ENCODE measurements at regions not wholly inside any gene's neighbourhood (a gene's known extent, or its start where the extent isn't known, plus 50 kb on each side); places are given as distances from the start of the nearest gene placed in this dataset.

DNA sequence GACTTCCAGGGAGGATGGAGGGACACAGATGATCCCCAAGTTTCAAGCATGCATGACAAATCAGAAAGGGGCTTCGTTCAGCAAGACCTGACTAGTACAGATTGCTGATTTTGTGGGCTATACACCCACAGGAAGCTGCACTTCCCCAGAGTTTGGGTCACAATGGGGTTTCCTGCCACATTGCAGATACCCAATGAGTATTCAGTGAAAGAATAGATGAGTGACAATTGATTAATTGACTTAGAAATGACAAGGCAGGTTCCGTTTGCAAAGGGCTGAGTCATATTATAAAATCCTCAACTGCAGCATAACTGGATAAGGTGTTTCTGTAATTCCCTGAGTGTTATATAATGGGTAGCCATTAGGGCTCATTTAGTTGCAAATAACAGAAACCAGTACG, 146.6 kb upstream of the TBL1X start:
- no peak for DNase-seq

DNA sequence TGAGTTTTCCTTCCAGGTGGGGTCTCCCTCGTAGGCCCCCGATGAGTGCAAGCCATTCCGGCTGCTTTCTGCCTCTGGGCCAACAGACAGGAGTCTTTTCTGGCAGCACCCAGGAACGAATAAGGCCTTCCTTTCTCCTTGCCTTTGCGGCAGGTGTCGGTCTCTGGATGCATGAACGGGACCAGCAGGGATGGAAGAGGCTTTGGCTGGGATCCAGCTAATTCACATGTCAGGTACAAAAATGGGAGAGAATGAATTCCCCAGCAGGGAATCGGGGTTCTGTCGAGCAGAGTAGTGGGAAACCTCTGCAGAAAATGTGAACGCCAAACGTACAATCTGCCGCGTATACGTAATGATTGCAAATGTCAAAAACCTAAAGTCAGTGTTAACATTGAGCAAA, 146.1 kb upstream of the TBL1X start:
- DNase-seq: no peak

DNA sequence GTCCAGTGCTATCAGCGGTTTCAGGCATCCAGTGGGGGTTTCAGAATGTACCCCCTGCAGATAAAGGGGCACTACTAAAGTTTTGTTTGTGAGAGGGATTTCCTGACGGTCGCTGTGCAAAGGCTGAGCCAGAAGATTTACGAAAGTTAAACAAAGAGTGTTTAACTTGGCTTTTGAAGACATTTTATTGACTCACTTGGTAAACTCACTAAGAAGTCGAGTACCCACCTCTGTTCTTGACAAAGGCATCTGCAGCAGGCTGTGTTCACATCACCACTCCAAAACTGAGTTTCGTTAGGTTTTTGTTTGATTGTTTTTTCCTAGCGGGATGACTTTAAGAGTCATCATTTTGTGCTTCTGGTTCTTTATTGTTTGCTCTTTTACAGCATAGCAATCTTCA, 143.9 kb upstream of the TBL1X start:
- no peak for DNase-seq

DNA sequence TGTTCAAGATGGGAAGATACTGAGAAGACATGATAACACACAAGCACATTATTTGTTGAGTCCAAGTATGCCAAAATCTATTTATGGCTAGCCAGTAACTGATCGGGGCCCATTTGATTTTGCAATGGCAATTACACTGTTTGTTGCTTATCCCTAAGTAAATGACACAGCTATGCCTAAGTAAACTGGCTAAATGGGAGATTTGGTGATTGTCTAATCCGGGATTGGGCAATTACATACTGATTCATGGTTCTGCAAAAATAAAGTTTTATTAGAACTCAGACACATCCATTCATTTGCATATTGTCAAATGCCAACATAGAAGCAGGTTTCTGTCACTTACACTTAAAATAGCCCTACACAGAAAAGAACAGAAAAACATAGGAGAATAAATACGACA, 140.2 kb upstream of the TBL1X start:
- DNase-seq: no peak

DNA sequence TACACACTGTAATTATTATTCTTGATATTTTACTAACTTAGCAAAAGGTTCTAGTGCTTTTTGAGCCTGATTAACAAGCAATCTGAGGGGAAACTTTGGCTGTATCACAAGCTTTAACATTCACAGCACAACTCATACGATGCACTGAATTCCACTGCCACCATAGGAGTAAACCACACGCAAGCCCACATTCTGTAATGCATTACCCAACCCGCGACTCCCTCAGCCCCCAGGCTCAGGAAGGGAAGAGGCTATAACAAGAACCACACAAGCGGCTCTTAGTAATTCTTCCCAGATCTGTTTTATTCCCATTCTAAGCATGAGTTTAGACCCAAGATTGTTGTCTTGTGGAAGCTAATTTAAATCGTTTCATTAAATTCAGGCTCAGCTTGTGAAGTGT, 138.5 kb upstream of the TBL1X start:
- no peak for DNase-seq

DNA sequence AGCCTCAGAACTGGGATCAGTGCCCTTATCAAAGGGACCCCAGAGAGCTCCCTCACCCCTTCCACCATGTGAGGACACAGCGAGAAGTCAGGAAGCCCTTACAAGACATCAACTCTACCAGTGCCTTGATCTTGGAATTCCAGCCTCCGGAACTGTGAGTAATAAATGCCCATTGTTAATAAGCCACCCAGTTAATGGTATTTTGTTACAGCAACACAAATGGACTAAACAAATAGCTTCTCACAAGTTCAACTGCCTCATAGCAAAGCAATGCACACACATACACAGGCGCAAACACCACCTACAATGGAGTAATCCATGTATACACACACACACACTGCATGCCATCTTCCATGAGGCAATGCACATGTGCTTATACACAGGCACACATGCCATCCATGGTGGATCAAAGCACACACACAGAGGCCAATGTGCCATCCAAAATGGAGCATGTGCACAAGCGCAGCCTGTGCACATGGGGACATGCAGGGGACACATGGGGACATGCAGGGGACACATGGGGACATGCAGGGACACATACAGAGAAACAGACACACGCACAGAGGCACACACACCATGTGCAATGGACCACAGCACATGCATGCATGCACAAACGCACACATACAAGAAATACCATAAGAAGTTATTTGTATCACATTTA, 137.6 kb upstream of the TBL1X start:
- DNase-seq: no peak

DNA sequence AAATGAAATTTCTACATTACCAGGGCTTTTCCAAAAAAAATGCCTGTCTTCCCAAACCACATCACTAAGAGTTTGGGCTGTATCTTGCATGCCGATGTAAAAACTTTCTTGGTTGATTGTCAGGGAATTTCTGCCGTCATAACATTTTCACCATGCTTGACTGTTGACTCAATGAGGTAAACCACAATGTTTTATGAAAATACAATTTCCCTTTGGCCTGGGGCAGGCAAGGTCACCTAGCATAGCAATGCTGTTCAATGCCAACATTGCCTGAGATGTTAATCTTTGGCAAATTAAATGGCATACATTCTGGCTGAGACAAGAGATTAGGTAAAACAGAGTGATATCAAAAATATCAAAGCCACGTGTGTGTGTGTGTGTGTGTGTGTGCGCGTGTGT, 137.1 kb upstream of the TBL1X start:
- no peak for DNase-seq

DNA sequence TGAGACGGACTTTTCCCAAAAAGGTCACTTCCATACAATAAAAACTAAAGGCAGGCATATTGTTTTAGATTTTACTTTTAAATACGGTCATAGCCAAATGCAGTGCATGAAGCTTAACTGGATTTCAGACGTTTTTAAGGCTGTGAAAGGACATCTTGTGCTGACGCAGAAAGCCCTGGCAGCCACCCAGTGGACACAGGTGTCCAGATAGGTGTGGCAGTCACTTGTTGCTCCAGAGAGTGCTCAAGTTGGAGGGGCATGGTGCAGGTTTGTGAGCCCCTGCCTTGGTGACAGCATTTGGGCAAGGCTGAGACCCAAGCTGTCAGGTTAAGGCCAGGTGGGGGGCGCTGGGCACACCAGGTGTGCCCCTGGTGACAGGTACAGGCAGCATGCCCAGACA, 135.8 kb upstream of the TBL1X start:
- DNase-seq: no peak

DNA sequence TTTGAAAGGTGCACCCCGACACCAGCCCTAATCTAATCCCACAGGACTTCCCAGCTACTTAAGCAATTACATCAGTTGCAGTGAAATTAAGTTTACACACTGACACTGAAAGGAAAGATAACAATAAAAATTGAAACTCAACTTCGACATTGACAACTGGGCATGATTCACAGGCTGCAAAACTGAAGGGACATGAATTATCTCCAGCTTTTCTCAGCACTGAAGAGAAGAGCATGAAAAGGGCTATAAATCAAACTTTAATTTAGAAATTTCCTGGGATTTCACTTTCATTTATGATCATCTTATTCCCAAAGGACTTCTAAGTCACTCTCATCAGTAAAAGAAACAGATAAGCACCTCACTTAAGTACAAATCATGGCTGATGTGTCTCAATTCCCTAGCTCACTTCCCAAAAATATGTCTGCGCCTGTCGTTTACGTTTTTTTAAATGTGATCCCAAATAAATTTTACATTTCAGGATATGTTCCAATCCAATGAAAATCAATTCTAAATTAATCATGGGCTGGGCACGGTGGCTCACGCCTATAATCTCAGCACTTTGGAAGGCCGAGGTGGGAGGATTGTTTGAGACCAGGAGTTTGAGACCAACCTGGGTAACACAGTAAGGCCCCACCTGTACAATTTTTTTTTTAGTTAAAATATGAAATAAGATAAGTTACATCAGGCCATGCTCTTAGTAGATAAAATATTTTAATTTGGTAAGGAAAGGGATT, 134.4 kb upstream of the TBL1X start:
- no peak for DNase-seq

DNA sequence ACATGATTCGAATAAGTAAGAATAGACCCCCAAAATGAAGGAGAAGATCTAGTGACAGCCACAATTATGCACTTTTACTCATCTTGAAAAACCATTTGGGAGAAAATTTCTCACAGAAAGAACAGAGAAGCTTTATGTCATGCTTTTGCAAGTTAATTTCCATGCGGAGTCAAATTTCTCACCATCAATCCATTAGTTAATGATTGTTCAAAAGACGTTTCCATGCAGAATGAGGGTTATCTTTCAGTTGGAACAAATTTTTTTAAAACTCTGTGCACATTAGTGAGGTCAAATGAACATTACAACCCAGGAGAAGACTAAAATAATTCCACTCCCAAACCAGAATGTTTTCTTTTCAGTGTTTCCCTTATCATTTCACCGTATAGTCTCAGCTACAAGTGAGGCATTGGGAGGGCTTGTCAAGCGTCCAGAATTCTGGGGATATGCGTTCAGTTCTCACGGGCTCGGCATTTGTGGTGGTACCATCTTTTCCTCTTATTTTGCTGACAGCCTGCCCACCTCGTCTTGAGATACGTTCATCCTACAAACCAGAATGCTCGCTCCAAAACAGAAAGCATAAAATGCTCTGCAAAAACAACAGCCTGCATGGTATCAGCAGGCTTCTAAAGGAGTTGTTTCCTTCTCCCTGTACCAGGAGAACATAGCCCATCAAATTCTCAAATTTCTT, 130.8 kb upstream of the TBL1X start:
- DNase-seq: no peak

DNA sequence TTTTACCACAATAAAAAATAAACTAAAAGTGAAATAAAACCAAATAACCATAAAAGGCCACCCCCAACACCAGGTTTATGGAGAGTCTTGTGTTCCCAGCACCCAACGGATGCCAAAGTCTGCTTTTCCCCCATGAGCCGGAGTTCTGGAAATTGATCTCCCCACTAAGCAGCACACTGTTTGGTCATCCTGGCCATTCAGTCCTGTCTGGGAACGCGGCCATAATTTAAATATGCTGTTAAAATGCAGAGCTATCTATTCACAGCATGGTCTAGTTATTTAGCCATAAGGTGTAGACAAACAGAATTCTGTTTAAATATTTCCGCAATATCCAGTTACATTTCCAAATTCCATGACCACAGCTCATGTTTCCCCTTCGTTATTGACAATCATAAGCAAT, 129.6 kb upstream of the TBL1X start:
- no peak for DNase-seq

DNA sequence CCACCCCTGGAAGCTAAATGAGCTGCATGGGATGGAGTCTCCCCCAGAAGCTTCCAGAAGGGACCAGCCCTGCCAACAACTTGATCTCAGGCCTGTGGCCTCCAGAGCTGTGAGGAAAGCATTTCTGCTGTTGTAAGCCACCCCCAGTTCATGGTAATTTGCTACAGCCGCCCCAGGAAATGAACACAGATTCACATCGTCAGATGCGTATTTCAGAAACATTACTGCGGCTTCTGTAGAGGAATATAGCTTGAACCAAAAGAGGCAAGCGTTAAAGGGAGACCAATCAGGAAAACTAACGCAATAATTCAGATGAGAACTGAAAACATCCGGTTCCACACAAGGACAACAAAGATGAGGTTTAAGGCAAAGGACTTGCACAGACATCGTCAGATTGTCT, 128.4 kb upstream of the TBL1X start:
- DNase-seq: no peak

DNA sequence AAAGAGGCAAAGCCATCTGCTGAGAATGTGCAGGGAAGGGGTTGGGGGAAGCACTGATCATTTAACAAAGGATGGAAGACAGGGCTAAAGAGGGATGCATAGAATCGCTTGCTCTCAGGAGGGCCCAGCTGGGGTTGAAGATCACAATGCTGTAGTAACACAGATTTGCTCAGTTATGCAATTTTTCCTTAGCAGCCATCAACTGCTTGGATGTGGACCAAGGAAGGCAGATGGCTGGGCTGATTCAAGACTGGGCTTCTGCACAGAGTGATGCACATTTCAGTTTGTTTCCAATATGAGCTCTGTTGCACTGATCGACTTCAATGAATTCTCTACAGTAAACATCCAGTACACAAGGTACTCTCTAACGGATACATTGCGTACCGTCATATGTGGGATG, 127.8 kb upstream of the TBL1X start:
- DNase-seq: peak; percentile 27 to 71

DNA sequence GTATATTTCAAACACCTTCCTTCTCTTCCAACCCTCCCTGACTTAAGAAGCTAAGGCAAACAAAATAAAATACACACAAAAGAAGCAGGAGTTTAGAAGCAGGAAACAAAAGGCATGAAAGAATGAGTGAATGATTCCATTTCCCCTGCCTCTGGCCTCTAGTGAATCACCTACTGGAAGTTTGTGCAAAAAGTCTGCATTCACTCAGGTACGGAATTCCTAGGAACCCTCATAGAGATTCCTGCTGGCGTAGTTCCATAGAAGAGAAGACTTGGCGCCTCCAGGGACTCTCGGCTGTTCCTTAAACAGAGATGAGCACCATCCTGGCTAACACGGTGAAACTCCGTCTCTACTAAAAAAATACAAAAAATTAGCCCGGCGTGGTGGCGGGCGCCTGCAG, 125.9 kb upstream of the TBL1X start:
- no peak for DNase-seq

DNA sequence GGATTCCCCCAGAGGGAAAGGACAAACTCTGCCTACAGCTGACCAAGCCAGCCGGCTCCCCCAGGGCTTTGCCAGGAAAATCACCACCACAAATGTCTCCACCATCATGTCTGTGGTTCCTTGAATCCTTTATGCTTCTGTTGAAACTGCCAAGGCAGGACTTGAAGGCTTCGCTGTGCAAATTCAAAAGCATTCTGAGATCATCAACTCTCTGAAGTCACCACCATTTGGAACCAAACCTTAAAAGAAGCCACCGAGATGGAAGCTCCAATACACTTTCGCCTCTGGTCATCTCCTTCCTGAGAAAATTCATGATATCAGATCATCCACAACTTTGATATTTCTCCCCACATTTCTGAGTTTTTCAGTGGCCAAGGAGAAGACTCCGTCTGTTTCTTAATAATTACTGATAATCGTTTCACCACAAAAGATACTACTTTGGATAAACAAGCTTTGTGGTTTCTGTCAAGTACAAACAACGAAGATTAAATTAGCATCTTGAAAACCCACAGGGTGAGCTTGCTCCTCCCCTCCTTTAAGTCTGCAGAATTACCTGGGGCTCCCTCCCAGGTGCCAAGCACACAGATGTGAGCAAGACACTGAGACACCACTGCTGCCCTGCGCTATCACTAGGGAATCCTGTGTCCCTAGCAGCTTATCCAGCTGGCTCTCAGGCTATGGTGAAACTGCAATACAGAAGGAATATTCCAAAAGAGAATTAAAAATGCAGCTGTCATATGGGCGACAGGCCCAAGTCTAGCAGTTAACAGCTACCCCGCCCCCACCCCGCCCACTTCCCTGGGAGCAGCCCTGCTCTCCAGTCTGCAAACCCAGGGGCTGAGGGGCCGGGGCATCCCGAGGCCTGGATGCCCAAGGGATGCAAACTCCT, 125.0 kb upstream of the TBL1X start:
- peak in 1 of 2 experiments; percentile 65 for DNase-seq

DNA sequence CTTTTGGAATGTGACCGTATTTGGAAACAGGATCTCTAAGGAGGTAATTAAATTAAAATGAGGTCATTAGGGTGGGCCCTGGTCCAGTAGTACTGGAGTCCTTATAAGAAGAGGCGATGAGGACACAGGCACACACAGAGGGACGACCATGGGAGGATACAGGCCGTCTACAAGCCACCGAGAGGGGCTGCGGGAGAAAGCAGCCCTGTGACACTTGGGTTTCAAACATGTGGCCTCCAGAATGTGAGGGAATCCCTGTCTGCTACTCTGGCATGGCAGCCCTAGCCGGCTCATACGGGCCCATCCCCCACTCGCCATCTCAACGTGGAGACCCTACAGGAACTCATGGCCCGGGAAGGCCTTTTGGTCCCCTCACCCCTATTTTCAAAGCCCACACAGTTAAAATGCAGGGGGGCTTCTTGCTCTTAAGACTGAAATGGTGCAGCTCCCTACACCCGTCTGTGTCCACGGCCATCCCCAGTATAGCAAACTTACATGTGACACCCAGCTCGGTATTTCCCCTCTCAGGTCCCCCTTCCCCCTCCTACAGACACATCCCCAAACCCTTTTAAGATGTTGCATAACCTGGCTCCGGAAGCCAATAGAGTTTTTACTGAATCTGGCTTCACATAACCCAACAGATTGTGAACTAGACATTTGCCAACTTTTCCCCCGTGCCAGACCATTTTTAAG, 124.1 kb upstream of the TBL1X start:
- peak in 1 of 2 experiments; percentile 69 for DNase-seq

DNA sequence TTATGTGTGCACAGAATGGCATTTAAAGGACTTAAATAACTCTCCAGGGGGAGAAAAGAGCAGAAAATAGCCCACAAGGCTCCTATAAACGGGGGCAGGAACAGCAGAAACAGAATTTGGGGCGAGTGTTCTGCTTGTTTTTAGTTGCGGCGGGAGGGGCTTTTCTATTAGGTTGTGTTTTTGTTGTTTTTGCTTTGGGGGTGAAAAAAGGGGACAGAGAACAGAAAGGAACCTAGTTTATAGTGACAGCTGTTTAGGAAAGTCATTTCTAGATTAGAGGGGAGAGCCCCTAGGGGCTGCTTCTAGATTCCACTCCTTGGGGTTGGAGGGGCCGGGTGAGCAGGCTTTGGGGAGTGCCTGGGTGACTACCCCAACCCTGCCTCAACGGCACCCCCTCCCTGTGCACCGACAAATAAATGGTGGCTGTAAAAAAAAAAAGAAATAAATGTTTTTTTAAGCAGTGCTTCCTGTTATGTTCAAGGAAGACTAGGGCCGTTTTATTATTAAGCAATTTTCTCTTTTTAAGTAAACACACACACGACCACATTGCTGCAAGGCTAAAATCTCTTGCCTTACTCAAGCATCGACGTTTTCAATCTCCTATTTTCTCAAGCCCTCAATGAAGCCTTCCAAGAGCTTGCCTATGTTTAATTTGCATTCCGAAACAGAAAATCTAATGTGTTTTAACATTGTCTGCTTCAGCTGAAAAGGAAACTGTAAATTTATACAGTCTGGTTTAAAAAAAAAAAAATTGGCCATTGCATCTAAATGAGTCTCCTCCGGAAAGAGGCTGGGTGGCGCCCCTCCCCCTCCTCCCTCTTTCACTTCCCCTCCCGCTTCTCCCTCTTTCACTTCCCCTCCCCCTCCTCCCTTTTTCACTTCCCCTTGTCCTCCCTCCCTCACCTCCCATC, 123.3 kb upstream of the TBL1X start:
- DNase-seq: no peak

DNA sequence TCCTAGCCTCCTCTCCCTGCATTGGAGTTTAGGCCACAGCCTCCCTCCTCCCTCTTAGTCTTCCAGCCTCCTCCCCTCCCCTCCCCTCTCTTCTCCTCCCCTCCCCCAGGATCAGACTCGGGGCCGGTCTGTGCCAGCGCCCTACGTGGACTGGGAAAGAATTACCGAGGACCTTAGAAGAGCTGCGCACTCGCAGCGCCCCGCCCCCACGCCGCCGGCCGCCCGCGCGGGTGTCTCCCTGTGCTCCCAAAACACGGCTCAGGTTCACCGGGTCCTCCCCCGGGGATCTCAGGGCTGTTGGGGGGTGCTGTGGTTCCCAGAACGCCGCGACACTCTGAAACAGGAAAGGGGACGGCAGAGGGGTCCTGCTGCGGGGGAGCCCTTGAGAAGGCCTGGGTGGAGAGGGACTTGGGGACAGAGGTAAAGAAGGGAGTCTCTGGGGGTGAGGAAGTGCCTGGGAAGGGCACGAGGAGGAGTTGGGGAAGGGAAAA, 122.3 kb upstream of the TBL1X start:
- DNase-seq: peak in 1 of 2 experiments; percentile 14

DNA sequence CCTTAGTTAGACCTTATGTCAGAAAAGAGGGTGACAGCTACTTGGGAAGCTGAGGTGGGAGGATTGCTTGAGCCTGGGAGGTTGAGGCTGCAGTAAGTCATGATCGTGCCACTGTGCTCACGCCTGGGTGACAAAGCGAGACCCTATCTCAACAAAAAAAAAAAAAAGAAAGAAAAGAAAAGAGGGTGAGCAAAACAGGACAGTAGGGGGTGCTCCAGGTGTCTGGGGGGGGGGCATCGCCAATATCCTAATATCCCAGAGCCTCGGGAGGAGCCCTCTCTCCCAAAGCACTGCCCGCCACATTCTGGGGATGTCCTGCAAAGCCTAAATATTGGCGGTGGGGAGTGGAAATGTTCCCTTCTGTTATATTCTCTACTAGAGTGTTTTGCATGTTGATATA, 120.9 kb upstream of the TBL1X start:
- no peak for DNase-seq

DNA sequence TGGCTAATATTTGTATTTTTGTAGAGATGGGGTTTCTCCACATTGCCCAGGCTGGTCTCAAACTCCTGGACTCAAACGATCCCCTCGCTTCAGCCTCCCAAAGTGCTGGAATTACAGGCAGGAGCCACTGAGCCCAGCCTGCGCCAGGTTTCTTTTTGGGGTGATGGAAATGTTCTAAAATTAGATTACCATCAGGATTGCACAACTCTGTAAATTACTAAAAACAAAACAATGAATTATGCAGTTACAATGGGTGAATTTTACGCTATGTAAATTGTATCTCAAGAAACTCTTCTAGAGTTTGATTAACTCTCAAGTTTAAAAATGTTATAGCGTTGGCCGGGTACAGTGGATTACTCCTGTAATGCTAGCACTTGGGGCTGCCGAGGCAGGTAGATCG, 118.9 kb upstream of the TBL1X start:
- no peak for DNase-seq

Data from NCI-H446 (cell line).